Loucy (cell line): ENCODE measurements at regions not wholly inside any gene's neighbourhood (a gene's known extent, or its start where the extent isn't known, plus 50 kb on each side); places are given as distances from the start of the nearest gene placed in this dataset.

Experiments used
- CTCF ChIP-seq: fragments of 200-600 bp; sonication (generic); conservative IDR thresholded peaks from 2 replicates; pipeline ENCODE4 v1.5.1; 2014; ENCODE audit warnings: mild to moderate bottlenecking, antibody characterized with exemption, low read length
- EZH2phosphoT487 ChIP-seq: fragments of 200-600 bp; IDR thresholded peaks from 2 replicates; pipeline ENCODE4 v1.6.1; 2018; ENCODE audit warnings: antibody characterized with exemption, mild to moderate bottlenecking, moderate library complexity, borderline replicate concordance

- no peak for TF ChIP-seq CTCF
- TF ChIP-seq EZH2phosphoT487, result no peak
Measured at GRCh38 chr3:112759210-112759609, 87.5 kb downstream of the CD200R1L start.
